ENCODE measurements at regions not wholly inside any gene's neighbourhood (a gene's known extent, or its start where the extent isn't known, plus 50 kb on each side); places are given as distances from the start of the nearest gene placed in this dataset.

DNA sequence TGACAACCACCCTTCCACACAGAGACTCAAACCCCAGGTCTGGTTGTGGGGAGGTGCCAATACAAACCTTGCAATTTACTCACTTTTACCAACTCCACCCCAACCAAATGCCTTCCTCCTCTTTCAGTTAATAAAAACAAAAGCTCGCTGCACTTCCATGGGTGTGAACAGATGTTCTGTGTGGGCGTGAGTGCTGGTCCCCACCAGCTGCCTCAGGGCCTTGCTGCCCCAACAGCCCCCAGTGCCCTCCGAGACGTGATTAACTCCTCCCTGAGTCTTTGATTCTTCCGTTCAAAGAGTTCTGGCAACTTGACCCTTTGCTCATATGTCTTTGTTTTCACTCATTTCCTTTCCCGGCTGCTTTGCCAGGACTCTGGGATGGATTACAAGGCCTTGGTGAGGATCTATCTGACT is 258.9 kb upstream of the CXCR4 start:
- DNase-seq (ENCODE audit: low read depth in 2 of 3, low spot score in 2 of 3) = no peak

DNA sequence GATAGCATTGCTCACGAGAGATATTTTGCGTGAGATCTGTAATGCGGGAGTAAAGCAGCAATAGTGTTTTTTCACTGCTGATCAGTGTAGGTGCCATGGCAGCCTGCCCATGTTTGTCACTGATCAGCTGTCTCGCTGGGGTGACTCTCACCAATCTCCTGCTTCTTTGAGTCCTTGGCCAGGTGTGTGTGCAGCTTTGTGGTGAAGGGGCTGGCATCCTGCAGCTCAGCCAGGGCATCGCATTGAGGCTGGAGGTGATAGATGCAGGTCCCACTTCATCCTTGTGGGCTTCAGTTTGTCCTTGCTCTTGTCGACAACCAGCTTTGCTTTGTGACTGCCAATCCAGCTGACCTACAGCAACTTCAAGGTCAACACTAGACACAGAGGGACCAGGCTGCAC is 258.3 kb upstream of the CXCR4 start:
- no peak for DNase-seq (ENCODE audit: low read depth in 2 of 3, low spot score in 2 of 3)

DNA sequence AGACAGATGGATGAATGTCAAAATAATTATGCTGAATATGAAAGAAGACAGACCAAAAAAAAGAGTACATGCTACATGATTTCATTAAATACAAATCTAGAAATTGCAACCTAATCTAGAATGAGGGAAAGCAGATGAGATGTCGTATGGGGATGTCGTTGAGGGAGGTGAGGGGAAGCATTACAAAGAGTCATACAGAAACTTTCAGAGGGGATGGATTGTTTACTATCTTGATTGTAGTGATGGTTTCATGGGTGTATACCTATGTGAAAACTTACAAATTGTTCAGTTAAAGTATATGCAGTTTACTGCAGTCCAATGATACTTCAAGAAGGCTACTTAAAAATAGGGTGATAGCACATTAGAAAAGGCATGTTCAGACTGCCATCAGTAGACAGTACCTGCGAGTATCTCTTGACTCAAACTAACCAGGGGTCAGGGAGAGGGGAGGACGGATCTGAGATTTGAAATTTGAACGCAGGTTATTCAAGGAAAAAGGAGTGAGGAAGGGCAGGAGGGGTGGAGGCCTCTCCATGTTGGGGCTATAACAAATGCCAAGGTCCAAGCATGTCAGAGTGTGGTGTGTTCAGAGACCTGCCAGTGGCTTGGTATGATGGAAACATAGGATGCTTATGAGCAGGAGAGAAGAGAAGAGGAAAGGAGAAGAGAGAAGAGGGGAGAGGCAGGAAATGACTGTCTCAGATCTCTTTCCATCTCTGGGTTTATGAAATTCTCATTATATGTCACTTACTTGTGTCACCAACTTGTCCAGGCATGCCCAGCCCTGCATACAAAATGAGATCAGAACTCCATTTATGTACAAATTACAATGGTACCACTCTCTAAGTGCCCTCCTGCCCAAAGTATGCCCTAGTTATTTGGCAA is 257.3 kb upstream of the CXCR4 start:
- no peak for DNase-seq (ENCODE audit: low read depth in 2 of 3, low spot score in 2 of 3)

DNA sequence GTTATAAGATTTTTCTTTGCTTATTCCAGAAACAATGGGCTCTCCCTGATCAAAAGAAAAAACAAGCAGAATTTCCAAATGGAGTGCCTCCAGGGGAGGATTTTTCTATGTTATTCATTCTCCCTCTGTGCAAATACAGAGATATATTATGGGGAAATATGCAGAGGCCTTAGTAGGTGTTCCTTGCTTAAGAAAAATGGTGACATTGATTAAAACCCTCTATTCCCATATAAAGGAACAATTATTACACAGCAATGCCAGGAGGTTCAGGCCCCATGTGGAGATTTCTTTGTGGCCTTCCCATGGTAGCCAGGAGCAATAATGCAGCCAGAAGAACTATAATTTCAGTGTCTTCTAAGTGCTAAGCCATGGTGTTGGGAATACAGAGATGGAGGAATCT is 255.9 kb upstream of the CXCR4 start:
- DNase-seq (ENCODE audit: low read depth in 2 of 3, low spot score in 2 of 3) = no peak

DNA sequence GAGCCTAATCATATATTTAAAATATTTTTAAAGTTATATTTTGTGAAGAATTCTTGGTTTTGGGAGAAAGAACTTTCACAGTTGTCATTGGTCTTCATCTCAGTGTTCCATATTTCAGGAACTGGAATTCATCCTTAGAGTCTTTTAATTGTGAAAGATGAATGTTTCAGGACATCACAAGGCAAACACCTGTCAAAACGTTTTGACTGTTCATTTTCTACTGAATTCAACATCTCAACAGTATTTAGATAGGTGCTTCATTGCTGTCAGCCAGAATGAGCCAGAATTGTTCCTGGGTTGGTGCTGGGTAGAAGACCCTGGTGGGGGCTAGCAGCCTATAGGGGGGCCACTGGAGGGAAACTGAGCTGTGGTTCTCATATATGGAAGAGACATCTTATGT is 255.1 kb upstream of the CXCR4 start:
- no peak for DNase-seq (ENCODE audit: low read depth in 2 of 3, low spot score in 2 of 3)

DNA sequence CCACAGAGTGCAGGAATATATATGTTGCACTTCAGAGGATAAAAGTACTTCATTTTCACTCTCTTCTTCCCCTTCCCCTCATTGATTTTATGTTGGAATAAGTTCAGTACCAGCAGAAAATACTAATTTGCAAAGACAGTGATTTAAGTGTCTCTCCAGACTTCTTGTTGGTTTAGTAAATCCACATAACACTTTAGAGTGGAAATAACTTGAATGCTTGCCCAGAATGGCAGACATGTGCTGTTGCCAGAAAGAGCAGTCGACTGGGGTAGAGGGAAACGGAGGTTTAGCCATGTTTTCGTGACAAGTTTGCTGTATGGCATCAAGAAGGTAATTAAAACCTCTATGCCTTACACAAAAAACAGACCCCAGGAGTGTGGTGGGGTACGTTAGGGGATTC is 246.0 kb upstream of the CXCR4 start:
- DNase-seq (ENCODE audit: low read depth in 2 of 3, low spot score in 2 of 3) = no peak

DNA sequence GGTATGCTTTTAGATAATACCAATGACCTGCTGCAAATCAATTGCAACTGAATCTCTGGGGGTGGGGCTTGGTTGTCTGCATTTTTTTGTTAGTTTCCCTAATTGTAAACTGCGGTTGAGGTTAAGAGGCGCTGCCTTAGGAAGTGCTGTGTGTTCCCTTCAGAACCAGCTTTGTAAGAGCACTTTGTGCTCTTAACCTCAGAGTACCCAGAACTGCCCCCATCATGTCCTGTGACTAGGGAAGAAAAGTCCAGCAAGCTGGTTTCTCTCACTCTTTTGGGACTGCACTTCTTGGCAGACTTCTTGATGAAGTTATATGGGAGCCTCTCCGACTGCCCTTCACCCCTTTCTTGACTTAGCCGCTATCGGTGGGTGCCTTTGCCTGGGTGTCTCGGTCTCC is 245.5 kb upstream of the CXCR4 start:
- DNase-seq (ENCODE audit: low read depth in 2 of 3, low spot score in 2 of 3) = no peak

DNA sequence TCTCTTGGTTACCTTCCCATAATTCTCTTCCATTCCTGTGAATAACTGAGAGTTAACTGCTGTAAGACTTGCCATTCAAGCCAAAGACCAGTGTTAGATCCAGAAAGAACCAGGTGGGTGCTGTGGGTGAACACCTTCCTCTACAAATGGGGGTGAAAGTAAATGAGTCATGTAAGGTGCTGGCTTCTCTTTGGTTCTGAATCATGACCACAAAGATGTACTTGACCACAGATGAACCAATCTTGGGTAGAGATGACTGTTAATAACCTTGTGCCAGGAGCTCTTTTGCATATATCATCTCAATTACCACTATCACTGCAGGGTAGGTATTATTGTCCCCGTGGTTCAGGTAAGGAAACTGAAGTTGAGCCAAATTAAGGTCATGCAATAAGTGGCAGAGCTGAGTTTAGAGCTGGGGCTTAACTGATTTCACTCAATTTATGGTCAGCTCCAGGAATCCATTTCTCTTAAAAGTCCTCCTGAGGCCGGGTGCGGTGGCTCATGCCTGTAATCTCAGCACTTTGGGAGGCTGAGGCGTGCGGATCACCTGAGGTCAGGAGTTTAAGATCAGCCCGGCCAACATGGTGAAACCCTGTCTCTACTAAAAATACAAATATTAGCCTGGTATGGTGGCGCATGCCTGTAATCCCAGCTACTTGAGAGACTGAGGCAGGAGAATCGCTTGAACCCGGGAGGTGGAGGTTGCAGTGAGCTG is 244.9 kb upstream of the CXCR4 start:
- DNase-seq (ENCODE audit: low read depth in 2 of 3, low spot score in 2 of 3) = no peak

DNA sequence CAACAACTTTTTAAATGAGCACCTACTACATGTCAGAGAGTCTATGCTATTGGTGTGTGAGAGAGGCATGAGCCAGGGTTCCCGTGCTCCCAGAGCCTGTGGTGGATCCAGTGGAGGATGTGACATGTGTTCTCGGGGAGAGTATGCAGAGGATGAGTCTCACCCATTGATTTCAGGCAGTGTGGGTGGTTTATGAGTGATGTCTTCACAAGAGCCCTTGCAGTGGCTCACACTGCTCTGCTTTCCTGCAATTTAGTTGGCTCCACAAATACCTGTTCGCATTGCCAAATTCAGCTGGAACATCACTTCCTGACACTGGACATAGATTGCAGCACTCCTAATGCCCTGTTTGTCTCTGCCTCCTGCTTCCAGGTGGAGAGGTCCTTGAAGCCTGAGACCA is 243.6 kb upstream of the CXCR4 start:
- no peak for DNase-seq (ENCODE audit: low read depth in 2 of 3, low spot score in 2 of 3)

DNA sequence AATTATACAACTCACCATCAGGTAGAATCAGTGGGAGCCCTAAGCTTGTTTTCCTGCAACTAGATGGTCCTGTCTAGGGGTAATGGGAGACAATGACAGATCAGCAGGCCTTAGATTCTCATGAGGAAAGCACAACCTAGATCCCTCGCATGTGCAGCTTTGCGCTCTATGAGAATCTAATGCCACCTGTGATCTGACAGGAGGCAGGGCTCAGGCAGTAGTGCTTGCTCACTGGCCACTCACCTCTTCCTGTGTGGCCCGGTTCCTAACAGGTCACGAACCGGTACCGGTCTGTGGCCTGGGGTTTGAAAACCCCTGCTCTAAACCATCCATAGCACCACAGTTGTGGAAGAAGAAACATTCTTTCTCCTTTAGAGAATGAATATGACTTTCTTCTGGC is 242.8 kb upstream of the CXCR4 start:
- no peak for DNase-seq (ENCODE audit: low read depth in 2 of 3, low spot score in 2 of 3)

DNA sequence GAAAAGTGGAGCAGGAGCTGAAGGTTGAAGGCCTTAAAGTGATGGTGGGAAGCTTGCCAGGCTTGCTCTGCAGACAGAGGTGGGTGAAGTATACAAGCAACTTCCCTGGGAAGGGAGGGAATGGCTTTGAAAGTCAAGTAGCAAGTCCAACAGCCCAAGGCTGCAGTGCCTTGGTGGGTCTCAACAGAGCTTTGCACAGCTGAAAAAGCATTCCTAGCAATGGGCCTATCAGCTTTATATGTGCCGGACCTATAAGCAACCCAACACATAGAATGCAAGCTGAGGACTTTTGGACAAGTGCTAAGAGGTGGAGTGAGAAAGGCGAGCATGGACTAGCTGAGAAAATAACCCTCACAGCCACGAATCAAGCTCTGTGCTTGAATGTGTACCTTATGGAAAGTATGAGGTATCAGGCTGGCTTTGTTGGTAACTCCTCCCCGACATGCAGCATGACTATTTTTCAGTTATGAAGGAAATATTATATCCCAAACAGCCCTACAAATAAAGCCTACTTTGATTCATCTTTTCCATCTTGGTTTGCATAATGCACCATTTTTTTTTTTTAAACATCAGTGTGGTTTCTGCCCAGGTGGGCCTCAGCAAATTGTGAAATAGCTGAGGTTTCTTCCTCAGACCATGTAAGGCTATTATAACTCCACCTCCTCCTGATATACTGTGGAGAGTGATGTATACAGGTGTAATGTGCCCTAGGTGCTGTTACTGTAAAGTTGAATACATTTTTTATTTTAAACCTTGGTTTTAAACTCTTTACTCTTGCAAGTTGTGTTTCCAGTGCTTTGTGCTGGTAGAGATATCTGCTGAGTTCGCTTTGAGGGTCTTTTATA is 241.4 kb upstream of the CXCR4 start:
- no peak for DNase-seq (ENCODE audit: low read depth in 2 of 3, low spot score in 2 of 3)

DNA sequence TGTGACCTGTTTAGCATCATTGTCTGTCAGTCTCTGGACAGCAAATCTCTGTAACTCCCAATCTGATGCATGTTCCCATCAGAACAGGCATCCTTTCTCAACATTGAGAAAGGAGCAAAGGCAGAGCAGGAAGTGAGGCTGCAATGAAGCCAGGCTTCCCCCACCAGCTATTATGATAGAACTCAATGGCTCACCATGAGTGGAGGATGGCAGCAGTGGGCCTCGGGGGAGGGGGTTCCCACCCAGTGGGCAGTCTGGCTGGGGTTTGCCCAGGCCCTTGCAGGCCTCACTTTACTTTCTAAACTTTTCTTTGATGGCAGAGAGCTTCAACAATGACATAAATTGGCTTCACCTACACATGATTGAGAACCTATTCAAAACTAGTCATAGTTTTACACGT is 240.6 kb upstream of the CXCR4 start:
- DNase-seq (ENCODE audit: low read depth in 2 of 3, low spot score in 2 of 3) = no peak

DNA sequence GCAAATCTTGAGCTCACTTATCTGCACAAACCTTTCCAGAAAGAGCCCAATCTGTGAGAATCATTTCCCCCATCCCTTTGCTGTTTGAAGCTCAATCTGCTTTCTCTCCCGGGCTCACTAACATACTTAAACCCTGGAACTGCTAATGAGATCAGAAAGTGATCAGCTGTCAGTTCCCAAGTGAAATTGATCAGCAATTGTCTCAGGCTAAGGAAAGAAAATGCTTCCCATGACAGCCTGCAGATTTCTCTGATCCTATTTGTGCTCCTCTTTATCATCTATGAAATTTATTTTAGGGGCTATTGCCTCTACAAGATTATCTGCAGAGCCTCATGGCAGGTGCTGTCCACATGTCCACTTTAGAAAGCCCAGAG is 239.0 kb upstream of the CXCR4 start:
- DNase-seq (ENCODE audit: low read depth in 2 of 3, low spot score in 2 of 3) = no peak

DNA sequence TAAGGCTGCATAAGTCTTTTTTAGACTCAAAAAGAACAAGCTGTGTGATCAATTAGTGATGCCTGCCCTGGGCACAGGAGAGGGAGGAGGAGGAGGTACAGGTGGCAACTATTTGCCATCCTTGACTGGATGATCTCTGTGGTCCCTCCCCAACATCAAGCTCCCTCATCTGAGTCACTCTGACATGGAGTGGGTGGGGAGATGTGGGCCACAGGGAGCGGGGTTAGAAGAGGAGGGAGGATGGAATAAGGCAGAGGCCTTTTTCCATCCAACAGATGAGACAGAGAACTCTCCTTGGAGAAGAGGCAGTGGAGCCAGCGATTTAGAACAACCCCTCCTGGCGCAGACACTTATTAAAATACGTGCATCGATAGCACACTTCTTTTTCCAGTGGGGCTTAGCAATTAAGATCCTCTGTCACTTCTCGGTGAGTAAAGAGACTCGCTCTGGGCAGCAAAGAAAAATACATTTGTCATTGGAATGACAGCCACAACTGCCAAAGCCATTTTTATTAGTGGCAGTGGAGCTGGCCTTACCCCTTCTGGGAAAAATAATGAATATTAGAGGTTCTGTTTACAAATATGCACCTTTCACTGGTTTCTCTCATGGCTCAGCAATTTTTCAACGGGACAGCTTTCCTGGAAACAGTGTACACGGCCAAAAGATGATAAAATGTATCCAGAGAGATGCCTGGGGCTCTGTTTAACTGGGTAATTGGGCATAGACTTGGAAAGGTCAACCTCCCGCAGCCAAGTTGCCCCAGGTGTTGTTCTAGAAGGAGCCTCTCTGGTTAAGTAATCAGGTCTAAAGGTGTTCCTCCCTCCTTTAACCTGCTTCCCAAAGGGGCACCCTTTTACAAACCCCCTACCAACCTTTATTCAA is 238.4 kb upstream of the CXCR4 start:
- DNase-seq (ENCODE audit: low read depth in 2 of 3, low spot score in 2 of 3) = no peak

DNA sequence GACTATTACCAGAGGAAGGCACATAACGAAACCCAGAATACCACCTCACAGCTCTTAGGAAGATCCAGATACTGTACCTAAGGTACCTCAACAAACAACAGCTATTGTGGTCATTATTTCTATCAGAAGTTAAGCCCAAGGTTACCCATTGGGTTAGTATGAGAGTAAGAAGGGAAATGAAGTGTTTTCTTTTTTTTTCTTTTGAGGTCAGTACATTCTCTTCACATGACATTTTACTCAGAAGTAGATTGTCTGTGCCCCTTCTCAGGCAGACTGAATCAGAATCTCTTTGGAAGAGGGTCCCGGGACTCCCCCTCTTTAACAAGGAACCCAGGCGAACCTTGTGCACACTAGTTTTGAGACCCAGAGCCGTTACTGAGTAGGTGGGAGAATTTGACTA is 233.7 kb upstream of the CXCR4 start:
- no peak for DNase-seq (ENCODE audit: low read depth in 2 of 3, low spot score in 2 of 3)

DNA sequence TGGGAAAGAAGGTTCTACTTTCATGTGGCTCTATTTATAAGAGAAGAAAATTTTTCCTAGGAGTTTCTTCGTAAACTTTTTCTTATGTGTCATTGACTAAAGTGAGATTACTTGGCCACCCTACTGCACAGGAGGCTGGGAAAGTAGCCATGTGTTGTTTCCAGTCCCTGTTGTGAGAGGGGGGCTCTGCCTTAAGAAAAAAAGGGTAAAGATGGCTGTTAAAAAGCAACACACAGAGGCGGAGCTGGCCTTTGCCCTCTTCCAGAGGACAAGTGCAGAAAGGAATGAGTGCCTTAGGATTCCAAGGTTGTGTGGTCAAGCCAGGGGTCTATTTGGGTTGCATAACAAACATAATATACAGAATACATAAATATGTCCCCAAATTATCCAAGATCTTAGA is 230.0 kb upstream of the CXCR4 start:
- no peak for DNase-seq (ENCODE audit: low read depth in 2 of 3, low spot score in 2 of 3)

DNA sequence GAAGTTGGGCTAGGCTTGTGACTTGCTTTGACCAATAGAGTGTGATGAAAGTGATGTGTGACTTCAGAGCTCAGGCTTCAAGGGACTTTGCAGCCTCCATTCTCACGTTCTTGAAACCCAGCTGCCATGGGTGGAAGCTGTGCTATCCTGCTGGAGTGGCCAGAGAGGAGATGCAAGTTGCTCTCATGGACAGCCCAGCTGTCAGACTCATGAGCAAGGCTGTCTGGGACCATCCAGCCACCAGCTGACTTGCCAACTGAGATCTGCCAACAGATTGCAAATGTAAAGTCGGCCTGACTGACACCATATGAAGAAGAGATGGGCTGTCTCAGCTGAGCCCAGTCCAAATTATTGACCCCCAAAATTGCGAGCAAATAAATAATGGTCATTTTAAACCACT is 226.4 kb upstream of the CXCR4 start:
- no peak for DNase-seq (ENCODE audit: low read depth in 2 of 3, low spot score in 2 of 3)

DNA sequence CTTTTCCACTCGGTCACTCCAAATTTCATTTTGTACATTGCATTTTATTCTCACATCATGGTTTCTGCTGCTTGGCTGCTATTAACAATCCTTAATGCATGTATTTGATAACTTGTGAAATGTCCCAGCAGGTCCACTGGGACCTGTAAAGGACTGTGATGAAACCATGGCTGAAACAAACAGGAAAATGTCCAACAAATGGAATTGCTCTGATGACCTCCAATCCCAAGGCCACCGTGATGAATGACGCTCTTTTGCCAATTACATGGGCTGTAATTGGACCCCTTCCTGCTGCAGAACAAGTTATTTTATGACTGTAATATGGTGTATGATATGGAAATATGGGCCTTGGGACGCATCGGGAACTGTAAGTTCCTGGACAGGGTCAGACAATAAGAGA is 224.2 kb upstream of the CXCR4 start:
- DNase-seq (ENCODE audit: low read depth in 2 of 3, low spot score in 2 of 3) = no peak

DNA sequence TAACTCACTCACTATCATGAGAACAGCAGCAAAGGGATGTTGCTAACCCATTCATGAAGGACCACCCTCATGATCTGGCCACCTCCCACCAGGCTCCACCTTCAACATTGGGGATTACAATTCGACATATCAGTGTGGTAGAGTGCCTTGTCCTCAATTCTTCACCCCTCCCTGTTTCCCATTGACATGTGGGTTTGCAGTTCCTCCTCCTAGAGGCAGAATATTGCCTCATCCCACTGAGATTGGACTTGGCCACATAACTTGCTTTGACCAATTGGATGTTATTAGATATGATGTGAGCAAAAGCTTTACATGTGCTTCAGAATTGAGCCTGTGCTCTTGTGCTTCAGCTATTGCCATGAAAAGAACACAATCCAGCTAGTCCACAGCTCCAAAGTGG is 217.0 kb upstream of the CXCR4 start:
- DNase-seq (ENCODE audit: low read depth in 2 of 3, low spot score in 2 of 3) = no peak

DNA sequence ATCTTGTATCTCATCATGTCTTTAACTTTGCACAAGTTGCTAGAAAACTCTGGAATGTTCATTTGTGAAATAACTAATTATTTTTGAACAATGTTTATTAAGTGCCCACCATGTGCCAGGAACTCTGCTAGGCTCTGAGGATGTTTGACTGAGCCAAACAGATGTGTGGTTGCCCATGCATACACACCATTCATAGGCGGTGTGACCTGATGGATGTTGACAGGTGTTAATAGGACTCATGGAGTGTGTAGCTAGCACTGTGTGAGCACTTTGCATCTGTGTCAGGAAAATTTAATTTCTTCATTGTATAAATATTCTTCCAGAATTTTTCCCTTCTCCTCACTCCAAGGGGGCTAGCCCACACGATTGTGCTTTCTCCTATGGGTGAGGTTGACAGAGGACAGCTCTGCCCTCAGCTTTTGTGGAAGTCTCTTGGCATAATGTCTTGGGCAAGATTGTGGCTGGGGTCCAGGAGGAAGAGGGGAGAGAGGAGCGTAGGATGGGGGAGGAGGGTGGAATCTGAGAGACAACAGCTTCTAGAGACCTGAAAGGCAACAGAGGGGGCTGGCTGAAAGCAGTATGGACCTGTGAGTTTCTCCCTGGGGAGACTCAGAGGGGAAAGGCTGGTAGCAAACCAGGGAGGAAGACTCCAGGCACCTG is 214.6 kb upstream of the CXCR4 start:
- no peak for DNase-seq (ENCODE audit: low read depth in 2 of 3, low spot score in 2 of 3)
